Type B pancreatic cell (in vitro differentiated cells): ENCODE measurements at regions not wholly inside any gene's neighbourhood (a gene's known extent, or its start where the extent isn't known, plus 50 kb on each side); places are given as distances from the start of the nearest gene placed in this dataset.

Experiments
- DNase-seq: peaks from one replicate; pipeline ENCODE4 v3.0.0; 2021; ENCODE audit warnings: mixed read lengths; ENCODE audit not compliant: unreplicated experiment; ENCODE audit errors: extremely low spot score
- H3K27ac Mint-ChIP-seq: 2 replicates; pipeline ENCODE4 v1.8.0; 2021; ENCODE audit warnings: mild to moderate bottlenecking, mixed read lengths
- H3K27me3 Mint-ChIP-seq: 2 replicates; pipeline ENCODE4 v1.8.0; 2021; ENCODE audit warnings: mixed read lengths
- H3K36me3 Mint-ChIP-seq: 2 replicates; pipeline ENCODE4 v1.8.0; 2021; ENCODE audit warnings: mixed read lengths
- H3K4me1 Mint-ChIP-seq: one replicate; pipeline ENCODE4 v1.8.0; 2021; ENCODE audit warnings: mixed read lengths; ENCODE audit not compliant: unreplicated experiment
- H3K4me3 Mint-ChIP-seq: 2 replicates; pipeline ENCODE4 v1.8.0; 2021; ENCODE audit warnings: mild to moderate bottlenecking, mixed read lengths
- H3K9me3 Mint-ChIP-seq: 2 replicates; pipeline ENCODE4 v1.8.0; 2021; ENCODE audit warnings: mixed read lengths
- TF ChIP-seq, protein P1 (sequence below): fragments of 200-600 bp; sonication (generic); conservative IDR thresholded peaks from 2 replicates; pipeline ENCODE4 v1.5.0; 2021; ENCODE audit warnings: antibody characterized with exemption, mild to moderate bottlenecking

DNA sequence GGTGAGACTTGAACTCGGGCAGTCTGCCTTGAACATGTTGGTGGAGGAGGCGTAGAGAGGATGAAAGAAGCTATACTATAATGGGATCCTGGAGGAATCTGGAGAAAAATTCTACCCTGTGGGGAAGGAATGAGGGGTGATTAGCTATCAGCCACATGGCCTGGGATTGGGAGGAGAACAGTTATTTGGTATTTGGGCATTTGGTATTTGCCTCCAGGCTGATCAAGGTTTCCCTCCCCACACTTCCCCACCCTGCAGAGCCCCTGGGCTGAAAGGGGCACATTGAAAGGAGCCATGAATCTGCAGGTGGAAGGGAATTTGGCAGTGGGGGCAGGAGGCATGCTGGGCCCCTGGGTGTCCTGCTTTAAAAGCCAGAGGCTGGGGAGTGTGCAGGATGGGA, 235.3 kb downstream of the INHBA start:
- peaks cover under 1% of the 10 kb centered on the region for H3K9me3 Mint-ChIP-seq
- H3K27me3 Mint-ChIP-seq: no peaks in the 10 kb centered on the region
- H3K4me3 Mint-ChIP-seq: no peak overlapping the region
- TF ChIP-seq, protein P1, sequence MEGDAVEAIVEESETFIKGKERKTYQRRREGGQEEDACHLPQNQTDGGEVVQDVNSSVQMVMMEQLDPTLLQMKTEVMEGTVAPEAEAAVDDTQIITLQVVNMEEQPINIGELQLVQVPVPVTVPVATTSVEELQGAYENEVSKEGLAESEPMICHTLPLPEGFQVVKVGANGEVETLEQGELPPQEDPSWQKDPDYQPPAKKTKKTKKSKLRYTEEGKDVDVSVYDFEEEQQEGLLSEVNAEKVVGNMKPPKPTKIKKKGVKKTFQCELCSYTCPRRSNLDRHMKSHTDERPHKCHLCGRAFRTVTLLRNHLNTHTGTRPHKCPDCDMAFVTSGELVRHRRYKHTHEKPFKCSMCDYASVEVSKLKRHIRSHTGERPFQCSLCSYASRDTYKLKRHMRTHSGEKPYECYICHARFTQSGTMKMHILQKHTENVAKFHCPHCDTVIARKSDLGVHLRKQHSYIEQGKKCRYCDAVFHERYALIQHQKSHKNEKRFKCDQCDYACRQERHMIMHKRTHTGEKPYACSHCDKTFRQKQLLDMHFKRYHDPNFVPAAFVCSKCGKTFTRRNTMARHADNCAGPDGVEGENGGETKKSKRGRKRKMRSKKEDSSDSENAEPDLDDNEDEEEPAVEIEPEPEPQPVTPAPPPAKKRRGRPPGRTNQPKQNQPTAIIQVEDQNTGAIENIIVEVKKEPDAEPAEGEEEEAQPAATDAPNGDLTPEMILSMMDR: no peak
- H3K4me1 Mint-ChIP-seq: peaks cover 10% of the 10 kb centered on the region
- DNase-seq: no peak
- H3K36me3 Mint-ChIP-seq: no peaks in the 10 kb centered on the region
- no peak overlapping the region for H3K27ac Mint-ChIP-seq

DNA sequence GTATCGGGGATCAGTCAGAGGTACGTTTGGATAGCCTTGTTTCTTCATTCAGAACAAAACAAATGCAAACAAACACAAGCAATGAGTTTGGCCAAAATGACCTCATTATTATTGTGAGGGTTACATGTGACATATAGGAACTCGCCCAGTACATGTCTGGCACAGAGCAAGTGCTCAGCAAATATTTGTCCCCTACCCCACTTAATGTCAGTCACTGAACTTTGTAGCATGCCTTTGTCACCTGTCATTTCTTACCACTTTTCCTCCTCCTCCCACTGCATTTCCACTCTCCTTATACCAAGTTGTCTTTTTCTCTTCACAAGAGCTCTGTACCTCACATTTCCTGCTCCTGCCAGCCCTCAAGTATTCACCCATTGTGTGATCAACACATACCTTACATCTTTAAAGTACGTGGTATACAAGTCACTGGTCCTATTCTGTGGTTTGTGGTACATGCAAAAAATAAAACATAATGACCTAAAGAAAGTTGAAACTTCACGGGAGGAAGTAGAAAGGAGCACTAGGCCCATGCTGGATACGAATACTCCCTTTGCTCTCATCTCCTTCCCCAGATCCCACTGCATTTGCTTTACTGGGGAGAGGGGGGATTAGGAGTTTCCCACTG, 236.0 kb downstream of the INHBA start:
- no peak for DNase-seq
- Mint-ChIP-seq H3K4me1 (peaks cover 6% of the 10 kb centered on the region), H3K27ac (no peak overlapping the region), H3K4me3 (no peak overlapping the region), H3K36me3 (no peaks in the 10 kb centered on the region), H3K27me3 (no peaks in the 10 kb centered on the region), H3K9me3 (no peaks in the 10 kb centered on the region)
- TF ChIP-seq, protein P1: no peak

DNA sequence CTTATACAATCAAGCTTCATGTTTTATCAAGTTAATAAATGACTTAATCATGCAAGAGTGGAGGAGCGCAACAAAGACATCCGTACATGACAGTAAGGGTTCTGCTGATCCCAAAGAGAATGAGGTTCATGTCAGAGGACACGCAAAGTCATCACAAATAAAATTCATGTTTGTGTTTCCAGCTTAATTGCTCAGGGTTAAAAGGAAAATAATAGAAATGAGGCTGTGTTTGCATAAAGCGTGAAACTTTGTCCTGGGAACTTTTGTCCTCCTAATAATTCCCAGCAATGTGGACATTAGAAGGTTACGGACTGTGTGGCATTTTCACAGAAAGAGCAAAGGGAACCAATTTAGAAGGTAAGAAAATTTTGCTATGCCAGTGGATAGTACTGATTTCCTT, 237.3 kb downstream of the INHBA start:
- no peak overlapping the region for H3K27ac Mint-ChIP-seq
- no peaks in the 10 kb centered on the region for H3K9me3 Mint-ChIP-seq
- no peak for DNase-seq
- no peaks in the 10 kb centered on the region for H3K27me3 Mint-ChIP-seq
- peaks cover 6% of the 10 kb centered on the region for H3K4me1 Mint-ChIP-seq
- TF ChIP-seq, protein P1: no peak
- no peak overlapping the region for H3K4me3 Mint-ChIP-seq
- H3K36me3 Mint-ChIP-seq: no peaks in the 10 kb centered on the region

GRCh38 chr7:41463770-41464470, 239.0 kb downstream of the INHBA start:
- no peaks in the 10 kb centered on the region for H3K9me3 Mint-ChIP-seq
- H3K27me3 Mint-ChIP-seq: no peaks in the 10 kb centered on the region
- H3K27ac Mint-ChIP-seq: no peak overlapping the region
- TF ChIP-seq, protein P1: no peak
- no peak overlapping the region for H3K4me3 Mint-ChIP-seq
- peaks cover 6% of the 10 kb centered on the region for H3K4me1 Mint-ChIP-seq
- no peaks in the 10 kb centered on the region for H3K36me3 Mint-ChIP-seq
- DNase-seq: no peak

- TF ChIP-seq, protein P1: no peak
- Mint-ChIP-seq H3K4me1 (no peaks in the 10 kb centered on the region), H3K4me3 (no peak overlapping the region), H3K27me3 (no peaks in the 10 kb centered on the region), H3K27ac (no peak overlapping the region), H3K9me3 (no peaks in the 10 kb centered on the region), H3K36me3 (no peaks in the 10 kb centered on the region)
- DNase-seq: no peak
Measured at GRCh38 chr7:41459623-41460261, 243.1 kb downstream of the INHBA start.
